Spleen (tissue), 11 donors: ENCODE measurements at regions not wholly inside any gene's neighbourhood (a gene's known extent, or its start where the extent isn't known, plus 50 kb on each side); places are given as distances from the start of the nearest gene placed in this dataset.

Experiments
- DNase-seq: peaks from one replicate; pipeline ENCODE4 v3.0.0-alpha.2; 2020
- H3K27ac ChIP-seq, 8 donors: fragments of 200-600 bp; sonication (generic) in 7 of 8; 1 replicate in 4 of 8; 2 replicates in 4 of 8; pipeline versions ENCODE4 v1.5.0 to v1.8.0; 2016 to 2021; ENCODE audit warnings: inconsistent platforms in 4 of 8, mild to moderate bottlenecking in 4 of 8, moderate library complexity in 1 of 8
- H3K27me3 ChIP-seq, 7 donors: fragments of 200-600 bp; sonication (generic) in 6 of 7; replicated peaks in 1 of 7; 1 replicate in 4 of 7; 2 replicates in 3 of 7; pipeline versions ENCODE4 v1.5.0 to v1.8.0; 2016 to 2021; ENCODE audit warnings: inconsistent platforms in 3 of 7, mild to moderate bottlenecking in 1 of 7
- H3K36me3 ChIP-seq, 6 donors: fragments of 200-600 bp; sonication (generic) in 5 of 6; 1 replicate in 4 of 6; 2 replicates in 2 of 6; pipeline versions ENCODE4 v1.5.0 to v1.8.0; 2016 to 2021; ENCODE audit warnings: inconsistent platforms in 2 of 6
- H3K4me1 ChIP-seq, 6 donors: fragments of 200-600 bp; sonication (generic) in 5 of 6; 1 replicate in 3 of 6; 2 replicates in 3 of 6; pipeline versions ENCODE4 v1.5.0 to v1.8.0; 2016 to 2021; ENCODE audit warnings: inconsistent platforms in 3 of 6
- H3K4me3 ChIP-seq, 8 donors: fragments of 200-600 bp; sonication (generic) in 7 of 8; 1 replicate in 4 of 8; 2 replicates in 4 of 8; pipeline versions ENCODE4 v1.5.0 to v1.8.0; 2016 to 2021; ENCODE audit warnings: inconsistent platforms in 4 of 8, mild to moderate bottlenecking in 4 of 8, moderate library complexity in 2 of 8
- H3K9me3 ChIP-seq, 8 donors: fragments of 200-600 bp; sonication (generic) in 7 of 8; 1 replicate in 4 of 8; 2 replicates in 4 of 8; pipeline versions ENCODE4 v1.5.0 to v1.8.0; 2016 to 2021; ENCODE audit warnings: inconsistent platforms in 4 of 8
- CTCF ChIP-seq, 11 experiments: fragments of 200-600 bp in 7 of 11; fragments of 450-650 bp in 4 of 11; sonication (generic) in 4 of 11; IDR thresholded peaks in 8 of 11; conservative IDR thresholded peaks in 3 of 11; 1 replicate in 7 of 11; 2 replicates in 4 of 11; pipeline versions ENCODE4 v1.4.0 to v1.8.0; 2016 to 2021; ENCODE audit warnings: antibody characterized with exemption in 11 of 11, inconsistent platforms in 4 of 11, mild to moderate bottlenecking in 1 of 11
- POLR2A ChIP-seq, 3 donors: fragments of 450-650 bp; IDR thresholded peaks; one replicate each; pipeline ENCODE4 v1.5.1; 2017; ENCODE audit warnings: antibody characterized with exemption in 3 of 3, mild to moderate bottlenecking in 1 of 3
- POLR2AphosphoS5 ChIP-seq, 3 donors: sonication (generic); formaldehyde crosslinking; IDR thresholded peaks; one replicate each; pipeline ENCODE4 v1.5.1; 2017; ENCODE audit warnings: antibody characterized with exemption in 3 of 3
- WGBS, 5 donors: extraction: QIAGEN DNeasy Blood & Tissue Kit in 3 of 5; methylation state at CpG; one replicate each; pipeline versions ENCODE4 v1.1.5 to v1.1.7; 2013 to 2018; 5-methylcytosine and 5-hydroxymethylcytosine counted together
- intact Hi-C: fragments of 100-400 bp; cut with DNase I; formaldehyde crosslinking; loops from one replicate; pipeline ENCODE4 v1.15.0; 2023; ENCODE audit warnings: low total_unique reads
- donor health status: healthy with polysubstance abuse.
- donor health status: DM: no; HTN: no; CAD: no; lungs with moderate emphysema.
- donor health status: DM: no; HTN: no; CAD: no.
- donor health status: Bipolar disorder and iron deficiency.
- donor health status: healthy.
- donor health status: DM: no; HTN: no; CAD: no.
- donor health status: DM: yes; HTN: yes; CAD: no.

DNA sequence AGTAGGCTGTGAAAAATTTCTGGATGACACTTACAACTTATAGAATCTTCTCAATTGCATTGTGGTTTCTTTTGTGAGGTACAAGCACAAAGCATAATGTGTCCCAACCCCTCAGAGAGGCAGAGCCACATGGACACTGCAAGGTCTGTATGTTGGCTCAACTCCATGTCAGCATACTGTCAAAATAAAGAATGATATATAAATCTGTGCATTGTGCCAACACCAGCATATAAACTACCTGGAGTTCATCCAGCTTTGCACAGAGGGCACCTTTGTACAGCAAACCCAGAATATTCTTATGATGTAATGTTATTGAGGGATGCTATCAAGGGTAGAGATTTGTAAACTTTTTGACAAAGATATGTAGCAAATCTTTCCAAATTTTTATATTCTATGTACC lies 1065.8 kb upstream of the MIR17HG start:
- TF ChIP-seq CTCF (IDR thresholded peaks at IDR 0.05 in 8 of 11, conservative IDR thresholded peaks at IDR 0.05 in 3 of 11): no peak
- TF ChIP-seq POLR2A (IDR thresholded peaks at IDR 0.05): no peak
- no peak for TF ChIP-seq POLR2AphosphoS5 (IDR thresholded peaks at IDR 0.05)
- no peak for DNase-seq
- Histone ChIP-seq H3K4me1 (no peaks in the 10 kb centered on the region), H3K9me3 (no peaks in the 10 kb centered on the region), H3K4me3 (no peak overlapping the region), H3K36me3 (no peaks in the 10 kb centered on the region), H3K27me3 (no peaks in the 10 kb centered on the region), H3K27ac (no peak overlapping the region)
- intact Hi-C loops: no loop called here

DNA sequence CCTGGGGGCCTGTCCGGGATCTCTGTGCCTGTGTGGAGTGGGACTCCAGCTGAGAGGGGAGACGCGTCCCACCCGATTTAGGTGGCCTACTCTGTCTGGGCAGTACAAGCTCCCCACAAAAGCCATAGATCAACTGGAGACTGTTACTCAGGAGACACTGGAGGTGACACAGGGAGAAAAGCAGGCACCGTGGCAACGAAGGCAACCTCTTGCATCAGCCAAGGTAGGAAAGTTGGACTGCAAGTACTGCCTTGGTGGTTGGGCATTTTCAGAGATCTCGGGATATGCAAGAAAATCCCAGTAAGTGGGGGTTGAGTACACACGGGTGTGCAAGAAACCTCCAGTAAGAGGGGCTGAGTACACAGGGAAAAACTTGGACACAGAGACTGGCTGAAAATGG lies 1060.0 kb upstream of the MIR17HG start:
- no peak for DNase-seq
- TF ChIP-seq POLR2AphosphoS5 (IDR thresholded peaks at IDR 0.05): no peak
- no peak for TF ChIP-seq CTCF (IDR thresholded peaks at IDR 0.05 in 8 of 11, conservative IDR thresholded peaks at IDR 0.05 in 3 of 11)
- no peak for TF ChIP-seq POLR2A (IDR thresholded peaks at IDR 0.05)
- Histone ChIP-seq H3K4me1 (no peaks in the 10 kb centered on the region), H3K4me3 (no peak overlapping the region), H3K27me3 (no peaks in the 10 kb centered on the region), H3K9me3 (peaks cover 0 to 14% (median 0%) of the 10 kb centered on the region in 8 donors), H3K27ac (no peak overlapping the region), H3K36me3 (no peaks in the 10 kb centered on the region)
- WGBS, 5 donors: 89 to 94% (median 93%) methylated on average over 8 of the region's 8 CpGs
- intact Hi-C loops: no loop called here

DNA sequence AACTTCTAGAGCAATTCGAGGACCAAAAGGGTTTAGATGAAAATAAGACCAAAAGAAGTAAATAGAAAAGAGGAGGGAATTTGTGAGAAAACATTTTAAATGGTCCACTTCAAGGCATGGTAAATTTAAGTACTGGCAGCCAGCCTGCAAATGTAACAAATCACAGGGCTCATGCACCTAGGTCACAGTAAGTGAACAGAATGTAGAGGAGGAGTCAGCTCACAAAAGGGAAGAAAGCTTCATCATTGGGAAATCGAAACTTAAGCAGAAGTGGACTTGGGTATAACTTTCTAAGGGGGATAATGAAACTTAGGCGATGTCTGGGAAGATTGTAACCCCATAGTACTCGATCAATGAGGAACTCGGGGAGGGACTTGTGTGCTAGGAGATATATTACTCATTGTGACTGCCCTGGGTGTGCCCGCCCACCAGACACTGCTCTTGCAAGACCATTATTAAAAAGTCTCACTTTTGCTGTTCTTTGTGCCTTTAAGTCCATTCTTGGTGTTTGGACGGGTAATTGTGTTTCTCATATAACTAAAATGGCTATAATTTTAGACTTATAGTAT lies 1053.6 kb upstream of the MIR17HG start:
- H3K4me3 ChIP-seq: no peak overlapping the region
- TF ChIP-seq POLR2A (IDR thresholded peaks at IDR 0.05): no peak
- TF ChIP-seq POLR2AphosphoS5 (IDR thresholded peaks at IDR 0.05): no peak
- TF ChIP-seq CTCF (IDR thresholded peaks at IDR 0.05 in 8 of 11, conservative IDR thresholded peaks at IDR 0.05 in 3 of 11): no peak
- H3K36me3 ChIP-seq: no peaks in the 10 kb centered on the region
- WGBS, 5 donors: 76 to 85% (median 82%) methylated on average over 7 of the region's 7 CpGs
- H3K9me3 ChIP-seq: peaks cover 0 to 10% (median 0%) of the 10 kb centered on the region in 8 donors
- H3K4me1 ChIP-seq: no peaks in the 10 kb centered on the region
- DNase-seq: no peak
- no peak overlapping the region for H3K27ac ChIP-seq
- intact Hi-C loops: no loop called here
- no peaks in the 10 kb centered on the region for H3K27me3 ChIP-seq

GRCh38 chr13:90299238-90299637 lies 1048.2 kb upstream of the MIR17HG start:
- intact Hi-C loops: no loop called here
- no peaks in the 10 kb centered on the region for H3K27me3 ChIP-seq

More at GRCh38 chr13:90299238-90299637, 1048.2 kb upstream of the MIR17HG start:
- H3K36me3 ChIP-seq: no peaks in the 10 kb centered on the region
- no peak overlapping the region for H3K4me3 ChIP-seq
- WGBS, 5 donors: 70 to 91% (median 88%) methylated on average over 5 of the region's 5 CpGs
- no peak overlapping the region for H3K27ac ChIP-seq
- no peaks in the 10 kb centered on the region for H3K9me3 ChIP-seq
- no peaks in the 10 kb centered on the region for H3K4me1 ChIP-seq
- no peak for TF ChIP-seq POLR2AphosphoS5 (IDR thresholded peaks at IDR 0.05)
- TF ChIP-seq CTCF (IDR thresholded peaks at IDR 0.05 in 8 of 11, conservative IDR thresholded peaks at IDR 0.05 in 3 of 11): no peak
- TF ChIP-seq POLR2A (IDR thresholded peaks at IDR 0.05): no peak
- no peak for DNase-seq
